Activated naive CD8-positive, alpha-beta T cell treated with anti-CD3 and anti-CD28 coated beads, Interleukin-2, amount 50 U/mL, for 24 hours (primary cell): ENCODE measurements at regions not wholly inside any gene's neighbourhood (a gene's known extent, or its start where the extent isn't known, plus 50 kb on each side); places are given as distances from the start of the nearest gene placed in this dataset.

Source experiments
- ATAC-seq: fragments of 150-1000 bp; cut with Tn5 transposase; one replicate; pipeline ENCODE4 v1.10.0; 2021
- DNase-seq: peaks from one replicate; pipeline ENCODE4 v3.0.0; 2021
- H3K27ac Mint-ChIP-seq: one replicate; pipeline ENCODE4 v1.8.0; 2021; ENCODE audit warnings: mild to moderate bottlenecking, mixed read lengths
- H3K27me3 Mint-ChIP-seq: one replicate; pipeline ENCODE4 v1.8.0; 2021; ENCODE audit warnings: mixed read lengths
- H3K36me3 Mint-ChIP-seq: one replicate; pipeline ENCODE4 v1.8.0; 2021; ENCODE audit warnings: low read depth, mixed read lengths
- H3K4me1 Mint-ChIP-seq: one replicate; pipeline ENCODE4 v1.8.0; 2021; ENCODE audit warnings: mixed read lengths
- H3K4me3 Mint-ChIP-seq: one replicate; pipeline ENCODE4 v1.8.0; 2021; ENCODE audit warnings: mild to moderate bottlenecking, moderate library complexity, mixed read lengths
- H3K9me3 Mint-ChIP-seq: one replicate; pipeline ENCODE4 v1.8.0; 2021; ENCODE audit warnings: mixed read lengths

- peaks cover 4% of the 10 kb centered on the region for H3K36me3 Mint-ChIP-seq
These were observed 50.1 kb downstream of the GCNT4 start for GRCh38 chr5:75002271-75002670.

GRCh38 chr5:74995926-74996325 lies 56.4 kb downstream of the GCNT4 start:
- ATAC-seq (no peak), DNase-seq (no peak)
- H3K9me3 Mint-ChIP-seq: peaks cover 8% of the 10 kb centered on the region
- H3K4me3 Mint-ChIP-seq: no peak overlapping the region
- no peaks in the 10 kb centered on the region for H3K27me3 Mint-ChIP-seq
- H3K27ac Mint-ChIP-seq: no peak overlapping the region
- no peaks in the 10 kb centered on the region for H3K4me1 Mint-ChIP-seq
- no peaks in the 10 kb centered on the region for H3K36me3 Mint-ChIP-seq

More at GRCh38 chr5:75002271-75002670, 50.1 kb downstream of the GCNT4 start:
- Mint-ChIP-seq H3K27me3 (no peaks in the 10 kb centered on the region), H3K4me3 (no peak overlapping the region), H3K27ac (no peak overlapping the region), H3K4me1 (no peaks in the 10 kb centered on the region), H3K9me3 (peaks cover 23% of the 10 kb centered on the region)
- ATAC-seq: no peak
- no peak for DNase-seq

- no peak for ATAC-seq
These were observed 57.5 kb downstream of the GCNT4 start for GRCh38 chr5:74994826-74995225.

GRCh38 chr5:74993743-74994142 lies 58.6 kb downstream of the GCNT4 start:
- H3K4me3 Mint-ChIP-seq: no peak overlapping the region
- DNase-seq: no peak
- H3K27me3 Mint-ChIP-seq: no peaks in the 10 kb centered on the region
- no peak overlapping the region for H3K27ac Mint-ChIP-seq
- peaks cover 8% of the 10 kb centered on the region for H3K9me3 Mint-ChIP-seq
- no peak for ATAC-seq
- no peaks in the 10 kb centered on the region for H3K4me1 Mint-ChIP-seq
- H3K36me3 Mint-ChIP-seq: no peaks in the 10 kb centered on the region

More at GRCh38 chr5:74994826-74995225, 57.5 kb downstream of the GCNT4 start:
- no peak overlapping the region for H3K27ac Mint-ChIP-seq
- H3K4me1 Mint-ChIP-seq: no peaks in the 10 kb centered on the region
- DNase-seq: no peak
- no peak overlapping the region for H3K4me3 Mint-ChIP-seq
- H3K9me3 Mint-ChIP-seq: peaks cover 8% of the 10 kb centered on the region
- no peaks in the 10 kb centered on the region for H3K27me3 Mint-ChIP-seq
- H3K36me3 Mint-ChIP-seq: no peaks in the 10 kb centered on the region

- ATAC-seq: no peak
- Mint-ChIP-seq H3K27ac (no peak overlapping the region), H3K4me1 (no peaks in the 10 kb centered on the region), H3K36me3 (no peaks in the 10 kb centered on the region), H3K9me3 (peaks cover 10% of the 10 kb centered on the region), H3K4me3 (no peak overlapping the region), H3K27me3 (no peaks in the 10 kb centered on the region)
- DNase-seq: no peak
These were observed 59.6 kb downstream of the GCNT4 start for GRCh38 chr5:74992791-74993190.

- Mint-ChIP-seq H3K36me3 (no peaks in the 10 kb centered on the region), H3K4me3 (no peak overlapping the region), H3K4me1 (no peaks in the 10 kb centered on the region), H3K27me3 (no peaks in the 10 kb centered on the region), H3K9me3 (peaks cover 7% of the 10 kb centered on the region), H3K27ac (no peak overlapping the region)
- DNase-seq: no peak
- no peak for ATAC-seq
These were observed 60.8 kb downstream of the GCNT4 start for GRCh38 chr5:74991522-74991921.

GRCh38 chr5:74990194-74990593 lies 62.2 kb downstream of the GCNT4 start:
- Mint-ChIP-seq H3K27me3 (no peaks in the 10 kb centered on the region), H3K27ac (no peak overlapping the region), H3K9me3 (peaks cover 7% of the 10 kb centered on the region), H3K36me3 (no peaks in the 10 kb centered on the region), H3K4me1 (no peaks in the 10 kb centered on the region), H3K4me3 (no peak overlapping the region)
- DNase-seq: no peak
- ATAC-seq: no peak

- Mint-ChIP-seq H3K27me3 (no peaks in the 10 kb centered on the region), H3K4me1 (no peaks in the 10 kb centered on the region), H3K36me3 (no peaks in the 10 kb centered on the region), H3K4me3 (no peak overlapping the region), H3K27ac (no peak overlapping the region), H3K9me3 (peaks cover 7% of the 10 kb centered on the region)
- DNase-seq (no peak), ATAC-seq (no peak)
These were observed 63.9 kb downstream of the GCNT4 start for GRCh38 chr5:74988273-74988983.

- H3K27me3 Mint-ChIP-seq: no peaks in the 10 kb centered on the region
- peaks cover 29% of the 10 kb centered on the region for H3K4me1 Mint-ChIP-seq
- DNase-seq (no peak), ATAC-seq (no peak)
- peaks cover 2% of the 10 kb centered on the region for H3K36me3 Mint-ChIP-seq
- no peak overlapping the region for H3K4me3 Mint-ChIP-seq
- H3K9me3 Mint-ChIP-seq: peaks cover 8% of the 10 kb centered on the region
- H3K27ac Mint-ChIP-seq: no peak overlapping the region
These were observed 74.0 kb downstream of the GCNT4 start for GRCh38 chr5:74978345-74978744.

- ATAC-seq: no peak
- Mint-ChIP-seq H3K4me1 (peaks cover 29% of the 10 kb centered on the region), H3K4me3 (no peak overlapping the region), H3K27me3 (no peaks in the 10 kb centered on the region), H3K9me3 (peaks cover 8% of the 10 kb centered on the region), H3K36me3 (peaks cover 2% of the 10 kb centered on the region), H3K27ac (no peak overlapping the region)
- DNase-seq: no peak
These were observed 74.9 kb downstream of the GCNT4 start for GRCh38 chr5:74977471-74977870.

GRCh38 chr5:74976651-74977050 lies 75.7 kb downstream of the GCNT4 start:
- H3K4me1 Mint-ChIP-seq: peaks cover 29% of the 10 kb centered on the region
- H3K27me3 Mint-ChIP-seq: no peaks in the 10 kb centered on the region
- no peak overlapping the region for H3K27ac Mint-ChIP-seq
- peaks cover 11% of the 10 kb centered on the region for H3K9me3 Mint-ChIP-seq
- no peak overlapping the region for H3K4me3 Mint-ChIP-seq
- DNase-seq (no peak), ATAC-seq (no peak)
- H3K36me3 Mint-ChIP-seq: peaks cover 2% of the 10 kb centered on the region

GRCh38 chr5:74975582-74975981 lies 76.8 kb downstream of the GCNT4 start:
- Mint-ChIP-seq H3K27me3 (no peaks in the 10 kb centered on the region), H3K4me3 (no peak overlapping the region), H3K27ac (no peak overlapping the region), H3K4me1 (peaks cover 29% of the 10 kb centered on the region), H3K36me3 (peaks cover 2% of the 10 kb centered on the region), H3K9me3 (peaks cover 14% of the 10 kb centered on the region)
- DNase-seq (no peak), ATAC-seq (no peak)

GRCh38 chr5:74974451-74975091 lies 77.8 kb downstream of the GCNT4 start:
- H3K36me3 Mint-ChIP-seq: peaks cover 2% of the 10 kb centered on the region
- ATAC-seq: peak; percentile 71
- H3K27me3 Mint-ChIP-seq: no peaks in the 10 kb centered on the region
- H3K4me3 Mint-ChIP-seq: no peak overlapping the region
- peaks cover 29% of the 10 kb centered on the region for H3K4me1 Mint-ChIP-seq
- DNase-seq: no peak
- H3K27ac Mint-ChIP-seq: peak overlapping the region; percentile 54
- H3K9me3 Mint-ChIP-seq: peaks cover 14% of the 10 kb centered on the region

GRCh38 chr5:74973694-74974093 lies 78.7 kb downstream of the GCNT4 start:
- H3K27ac Mint-ChIP-seq: no peak overlapping the region
- DNase-seq (no peak), ATAC-seq (no peak)
- peaks cover 29% of the 10 kb centered on the region for H3K4me1 Mint-ChIP-seq
- no peak overlapping the region for H3K4me3 Mint-ChIP-seq
- H3K36me3 Mint-ChIP-seq: peaks cover 2% of the 10 kb centered on the region
- H3K27me3 Mint-ChIP-seq: no peaks in the 10 kb centered on the region
- peaks cover 14% of the 10 kb centered on the region for H3K9me3 Mint-ChIP-seq

- H3K9me3 Mint-ChIP-seq: peaks cover 14% of the 10 kb centered on the region
- peaks cover 22% of the 10 kb centered on the region for H3K4me1 Mint-ChIP-seq
- no peak for ATAC-seq
- no peak overlapping the region for H3K4me3 Mint-ChIP-seq
- H3K27me3 Mint-ChIP-seq: no peaks in the 10 kb centered on the region
- no peak overlapping the region for H3K27ac Mint-ChIP-seq
- no peak for DNase-seq
- H3K36me3 Mint-ChIP-seq: peaks cover 2% of the 10 kb centered on the region
These were observed 80.4 kb downstream of the GCNT4 start for GRCh38 chr5:74971947-74972460.
